DND-41 (cell line): ENCODE measurements at regions not wholly inside any gene's neighbourhood (a gene's known extent, or its start where the extent isn't known, plus 50 kb on each side); places are given as distances from the start of the nearest gene placed in this dataset.

ENCODE experiments used
- ATAC-seq: fragments of 200-7000 bp; cut with Tn5 transposase; 3 replicates; pipeline ENCODE4 v1.9.1; 2021; ENCODE audit warnings: low read depth; ENCODE audit not compliant: insufficient read depth
- DNase-seq: peaks from one replicate; pipeline ENCODE4 v3.0.0-alpha.2; 2020
- H2AFZ ChIP-seq: 2 replicates; pipeline ENCODE4 v1.6.0; 2012; ENCODE audit warnings: low read depth, low read length
- H3K27ac ChIP-seq: 2 replicates; pipeline ENCODE4 v1.5.1; 2012; ENCODE audit warnings: low read length, inconsistent platforms
- H3K27me3 ChIP-seq: fragments of 200-600 bp; sonication (generic); 2 replicates; pipeline ENCODE4 v1.6.0; 2012; ENCODE audit warnings: low read length, mild to moderate bottlenecking, inconsistent platforms; ENCODE audit not compliant: insufficient read depth, poor library complexity
- H3K36me3 ChIP-seq: 2 replicates; pipeline ENCODE4 v1.5.1; 2012; ENCODE audit warnings: low read length, inconsistent platforms; ENCODE audit not compliant: insufficient read depth
- H3K4me1 ChIP-seq: 2 replicates; pipeline ENCODE4 v1.5.1; 2012; ENCODE audit warnings: mild to moderate bottlenecking, low read length; ENCODE audit not compliant: insufficient read depth
- H3K4me2 ChIP-seq: 2 replicates; pipeline ENCODE4 v1.6.0; 2012; ENCODE audit warnings: mild to moderate bottlenecking, moderate library complexity, low read length, inconsistent platforms; ENCODE audit not compliant: insufficient read depth
- H3K4me3 ChIP-seq, 2 experiments: fragments of 200-600 bp in 1 of 2; shearing (Covaris generic) in 1 of 2; 2 replicates each; pipeline ENCODE4 v1.5.1; 2012 to 2016; ENCODE audit warnings: inconsistent platforms in 2 of 2, low read length in 2 of 2, mild to moderate bottlenecking in 2 of 2, low read depth in 1 of 2, moderate library complexity in 1 of 2
- H3K79me2 ChIP-seq: 2 replicates; pipeline ENCODE4 v1.6.0; 2012; ENCODE audit warnings: low read length, inconsistent platforms; ENCODE audit not compliant: insufficient read depth
- H3K9ac ChIP-seq: 2 replicates; pipeline ENCODE4 v1.6.0; 2012; ENCODE audit warnings: low read depth, mild to moderate bottlenecking, inconsistent platforms, low read length, moderate library complexity
- H3K9me3 ChIP-seq: 2 replicates; pipeline ENCODE4 v1.5.1; 2012; ENCODE audit warnings: low read length, moderate library complexity, mild to moderate bottlenecking, inconsistent platforms; ENCODE audit not compliant: insufficient read depth, severe bottlenecking
- H4K20me1 ChIP-seq: 2 replicates; pipeline ENCODE4 v1.6.0; 2012; ENCODE audit warnings: low read length; ENCODE audit not compliant: insufficient read depth
- CTCF ChIP-seq: IDR thresholded peaks from 2 replicates; pipeline ENCODE4 v1.5.1; 2012; ENCODE audit warnings: borderline replicate concordance, low read length, moderate library complexity, mild to moderate bottlenecking; ENCODE audit not compliant: poor library complexity, severe bottlenecking; ENCODE audit errors: extremely low read depth
- EZH2 ChIP-seq: IDR thresholded peaks from 3 replicates; pipeline ENCODE4 v1.6.1; 2012; ENCODE audit warnings: borderline replicate concordance, low read depth, mild to moderate bottlenecking, moderate library complexity, low read length, inconsistent platforms; ENCODE audit not compliant: severe bottlenecking

- H3K79me2 ChIP-seq: no peaks in the 10 kb centered on the region
- no peak overlapping the region for H2AFZ ChIP-seq
- no peak overlapping the region for H3K27ac ChIP-seq
- no peaks in the 10 kb centered on the region for H3K4me1 ChIP-seq
- no peaks in the 10 kb centered on the region for H3K27me3 ChIP-seq
- no peak overlapping the region for H3K4me2 ChIP-seq
- no peak overlapping the region for H3K9ac ChIP-seq
- no peak for DNase-seq
- no peak overlapping the region for H3K4me3 ChIP-seq
- H4K20me1 ChIP-seq: no peaks in the 10 kb centered on the region
- TF ChIP-seq CTCF (no peak), EZH2 (no peak)
- no peaks in the 10 kb centered on the region for H3K9me3 ChIP-seq
- no peak for ATAC-seq
- H3K36me3 ChIP-seq: no peaks in the 10 kb centered on the region
These were observed 180.8 kb upstream of the POM121L12 start for GRCh38 chr7:52854681-52855080.

GRCh38 chr7:52851547-52851946 is 183.9 kb upstream of the POM121L12 start:
- H3K9me3 ChIP-seq: no peaks in the 10 kb centered on the region
- DNase-seq (no peak), ATAC-seq (no peak)
- no peak overlapping the region for H3K9ac ChIP-seq
- H3K36me3 ChIP-seq: no peaks in the 10 kb centered on the region
- H3K27ac ChIP-seq: no peak overlapping the region
- no peaks in the 10 kb centered on the region for H3K27me3 ChIP-seq
- no peaks in the 10 kb centered on the region for H4K20me1 ChIP-seq
- H2AFZ ChIP-seq: no peak overlapping the region
- H3K4me1 ChIP-seq: no peaks in the 10 kb centered on the region
- no peaks in the 10 kb centered on the region for H3K79me2 ChIP-seq
- no peak overlapping the region for H3K4me2 ChIP-seq
- H3K4me3 ChIP-seq: no peak overlapping the region
- TF ChIP-seq CTCF (no peak), EZH2 (no peak)

- Histone ChIP-seq H3K9me3 (no peaks in the 10 kb centered on the region), H3K4me2 (no peak overlapping the region), H3K9ac (no peak overlapping the region), H3K4me1 (no peaks in the 10 kb centered on the region), H3K36me3 (no peaks in the 10 kb centered on the region), H3K79me2 (no peaks in the 10 kb centered on the region), H2AFZ (no peak overlapping the region), H3K4me3 (no peak overlapping the region), H3K27ac (no peak overlapping the region), H3K27me3 (no peaks in the 10 kb centered on the region), H4K20me1 (no peaks in the 10 kb centered on the region)
- DNase-seq (no peak), ATAC-seq (no peak)
- no peak for TF ChIP-seq EZH2
- no peak for TF ChIP-seq CTCF
These were observed 192.0 kb upstream of the POM121L12 start for GRCh38 chr7:52843436-52843835.
